Dermis blood vessel endothelial cell (primary cell): ENCODE measurements at regions not wholly inside any gene's neighbourhood (a gene's known extent, or its start where the extent isn't known, plus 50 kb on each side); places are given as distances from the start of the nearest gene placed in this dataset.
"Not testable (repeated sequence)": the region's sequence is repeated elsewhere in the genome, so short reads cannot be mapped to it uniquely, and the experiment has no call there.

ENCODE experiments used
- DNase-seq: peaks from one replicate; pipeline ENCODE4 v3.0.0; 2010

DNA sequence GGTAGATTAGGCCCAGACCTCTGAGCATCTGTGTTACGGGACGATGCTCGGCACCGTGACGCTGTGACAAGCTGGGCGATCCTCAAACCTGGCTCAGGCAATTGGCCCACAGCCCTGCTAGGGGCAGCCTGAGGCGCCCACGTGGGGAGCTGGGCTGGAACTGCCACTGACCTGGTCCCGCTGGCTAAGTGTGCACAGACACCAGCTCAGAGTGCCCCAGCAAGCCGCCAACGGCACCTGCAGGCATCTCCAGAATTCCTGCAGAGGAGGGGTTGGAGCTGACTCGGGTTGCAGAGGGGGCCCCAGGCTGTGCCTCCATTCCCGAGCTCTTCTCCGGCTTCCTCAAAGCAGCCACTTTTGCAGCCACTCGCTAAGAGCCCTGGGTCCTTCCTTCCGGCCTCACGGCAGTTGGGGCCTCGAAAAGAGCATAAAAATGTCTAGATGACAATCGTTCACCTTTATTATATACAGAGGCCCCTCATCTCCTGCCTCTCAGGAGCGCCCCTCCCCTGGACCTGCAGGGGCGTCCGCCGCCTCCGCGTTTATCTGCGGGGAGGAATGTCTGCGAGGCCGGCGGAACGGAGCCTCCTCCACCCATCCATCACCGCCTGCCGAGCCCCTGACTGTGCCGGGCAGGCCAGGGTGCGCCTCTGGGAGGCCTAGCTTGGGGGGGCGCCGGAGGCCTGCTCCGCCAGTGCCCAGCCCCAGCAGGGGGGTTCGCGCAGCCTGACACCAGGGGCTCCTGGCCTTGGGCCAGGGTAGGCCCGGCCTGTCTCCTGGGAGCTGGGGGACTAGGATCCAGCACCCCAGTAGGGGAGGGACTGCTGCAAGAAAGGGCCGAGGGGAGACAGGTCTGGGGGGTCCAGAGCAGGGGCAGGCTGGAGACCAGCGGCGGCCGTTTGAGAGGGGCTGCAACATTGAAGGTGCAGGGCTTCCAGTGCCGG, 144.9 kb downstream of the BARX1 start:
- DNase-seq, result no peak

DNA sequence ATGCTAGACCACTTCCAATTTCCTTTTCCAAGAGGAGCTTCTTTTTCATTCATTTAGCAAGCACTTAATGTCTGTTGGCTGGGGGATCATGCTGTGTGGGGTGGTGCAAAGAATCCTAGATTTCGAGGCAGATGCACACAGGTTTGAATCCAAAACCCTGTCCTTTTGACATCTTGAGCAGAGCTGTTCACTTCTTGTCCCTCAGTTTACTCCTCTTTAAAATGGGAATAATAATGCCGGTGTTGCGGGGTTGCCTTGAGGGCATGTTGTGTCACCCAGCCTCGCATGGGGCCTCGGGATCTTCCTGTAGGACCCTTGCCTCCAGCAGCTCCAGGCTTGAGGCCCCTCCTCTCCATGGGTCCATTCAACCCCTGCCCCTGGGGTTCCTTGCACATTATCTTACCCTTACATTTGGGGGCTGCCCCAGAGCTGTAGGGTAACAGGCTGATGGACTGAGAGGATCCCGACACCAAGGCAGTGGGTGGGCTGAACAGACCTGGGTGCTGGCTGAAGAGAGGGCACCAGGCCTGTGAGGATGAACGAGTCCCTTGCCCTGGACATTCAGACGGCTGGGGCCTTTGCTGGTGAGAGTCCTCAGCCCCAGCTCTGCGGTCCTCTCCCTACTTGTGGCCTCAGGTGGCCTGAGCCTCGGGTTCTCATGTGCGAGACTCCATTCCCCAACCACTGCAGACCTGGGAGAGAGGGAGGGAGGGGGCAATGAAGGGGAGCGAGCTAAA, 145.8 kb downstream of the BARX1 start:
- DNase-seq, result no peak

DNA sequence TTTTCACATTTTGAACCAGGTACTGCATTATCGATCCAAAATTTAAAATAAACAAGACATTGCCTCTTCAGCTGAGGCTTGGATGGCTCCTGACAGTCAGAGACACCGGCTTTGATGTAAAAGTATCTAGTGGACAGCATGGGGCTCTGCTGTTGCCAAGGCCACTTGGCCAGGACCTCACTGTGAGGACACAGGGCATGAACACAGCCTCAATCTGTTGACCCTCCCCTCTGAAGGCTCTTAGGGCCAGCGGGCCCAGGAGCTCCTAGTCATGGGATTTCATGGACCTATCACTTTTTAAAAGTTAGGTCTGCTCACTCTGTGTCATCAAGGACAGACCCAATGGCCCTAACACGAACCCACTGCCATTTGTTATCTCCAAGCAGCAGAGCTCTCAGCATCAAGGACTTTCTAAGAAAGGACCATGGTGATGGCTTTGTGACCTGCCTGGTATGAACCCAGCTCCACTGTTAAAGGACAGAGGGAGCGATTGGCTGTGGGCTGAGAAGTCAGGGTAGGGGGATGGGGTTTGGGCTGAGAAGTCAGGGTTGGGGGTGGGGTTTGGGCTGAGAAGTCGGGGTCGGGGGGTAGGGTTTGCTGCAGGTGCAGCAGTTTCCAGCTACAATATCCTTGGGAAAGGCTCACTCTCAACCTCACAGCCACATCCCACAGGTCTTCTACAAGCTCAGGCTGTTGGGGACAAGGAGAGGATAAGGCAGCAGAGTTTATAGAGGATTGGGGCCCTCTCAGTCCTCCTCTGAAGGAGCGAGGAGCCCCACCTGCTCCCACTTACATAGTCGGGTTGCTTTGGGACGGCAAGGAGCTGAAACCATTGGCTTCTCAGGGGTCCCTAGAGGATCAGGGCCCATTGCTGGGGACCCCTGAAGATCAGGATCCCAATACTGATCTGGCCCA, 146.8 kb downstream of the BARX1 start:
- DNase-seq, result no peak

DNA sequence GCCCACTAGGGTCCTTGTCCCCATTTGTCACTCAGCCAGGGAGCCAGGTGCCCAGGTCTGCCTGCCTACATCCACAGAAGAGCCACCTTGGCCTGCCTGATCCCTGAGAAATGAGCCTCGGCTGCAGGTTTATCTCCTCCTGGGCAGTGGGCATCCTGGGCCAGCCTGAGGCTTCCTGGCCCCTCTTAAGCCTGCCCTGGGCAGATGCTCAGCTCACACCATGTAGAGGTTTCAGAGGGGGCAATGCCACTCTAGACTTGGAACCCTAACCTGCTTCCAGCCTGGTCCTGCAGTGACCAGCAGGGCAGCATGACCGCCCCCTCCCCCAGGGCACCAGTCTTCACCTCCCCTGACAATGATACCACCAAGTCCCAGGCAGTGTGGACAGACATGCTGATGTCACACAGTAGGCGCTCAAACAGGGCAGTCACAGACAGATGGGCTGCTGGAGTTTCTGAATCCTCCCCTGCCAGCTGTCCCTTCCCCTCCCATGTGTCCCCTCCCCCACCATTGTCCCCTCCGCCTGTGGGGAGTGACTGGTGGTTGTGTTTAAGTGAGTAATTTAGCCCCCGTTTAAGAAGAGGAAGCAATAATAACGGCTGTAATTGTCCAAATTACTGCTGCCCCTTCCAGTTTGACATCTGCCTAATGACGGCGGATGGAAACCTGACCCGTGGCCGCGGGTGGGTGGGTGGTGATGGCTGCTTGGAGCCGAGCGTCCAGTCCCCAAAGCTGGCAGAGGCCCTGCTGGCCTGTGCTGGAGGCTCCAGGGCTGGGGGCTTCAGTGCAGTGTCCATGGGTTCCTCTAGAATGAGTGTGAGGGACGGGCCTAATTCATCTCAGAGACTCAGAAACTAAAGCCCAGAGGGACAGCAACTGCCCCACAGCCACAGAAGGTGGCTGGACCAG, 147.7 kb downstream of the BARX1 start:
- no peak for DNase-seq

DNA sequence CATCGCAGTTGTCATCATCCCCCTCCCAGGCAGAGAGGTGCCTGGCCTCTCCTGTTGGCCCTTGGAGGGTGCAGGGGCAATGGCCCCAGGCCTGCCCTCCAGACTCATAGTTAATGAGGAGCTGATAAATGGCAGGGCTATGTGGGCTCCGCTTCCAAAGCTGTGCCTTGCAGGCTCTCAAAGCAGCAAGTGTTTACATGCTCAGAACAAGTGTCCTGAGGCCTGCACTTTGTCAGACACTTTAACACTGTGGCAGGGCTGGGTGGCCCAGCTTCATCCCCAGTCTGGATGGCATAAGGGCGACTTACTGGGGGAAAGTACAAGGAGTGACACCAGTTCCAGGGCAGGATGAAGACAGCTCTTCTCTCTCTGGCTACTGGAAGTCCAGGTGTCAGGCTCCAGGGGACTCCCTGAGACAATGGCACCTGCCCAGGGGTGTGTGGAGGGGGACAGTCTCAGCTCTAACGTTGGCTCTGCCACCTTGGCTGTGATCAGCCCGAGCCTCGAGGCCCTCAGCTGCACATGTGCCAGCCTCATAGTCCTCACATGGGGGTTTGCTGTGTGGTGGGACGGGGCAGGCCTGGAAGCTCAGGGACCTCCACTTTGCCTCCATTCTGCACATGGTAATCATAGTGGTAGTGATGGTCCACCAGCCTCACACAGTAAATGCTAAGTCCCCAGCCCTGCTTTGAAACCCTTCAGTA, 153.4 kb downstream of the BARX1 start:
- no peak for DNase-seq

DNA sequence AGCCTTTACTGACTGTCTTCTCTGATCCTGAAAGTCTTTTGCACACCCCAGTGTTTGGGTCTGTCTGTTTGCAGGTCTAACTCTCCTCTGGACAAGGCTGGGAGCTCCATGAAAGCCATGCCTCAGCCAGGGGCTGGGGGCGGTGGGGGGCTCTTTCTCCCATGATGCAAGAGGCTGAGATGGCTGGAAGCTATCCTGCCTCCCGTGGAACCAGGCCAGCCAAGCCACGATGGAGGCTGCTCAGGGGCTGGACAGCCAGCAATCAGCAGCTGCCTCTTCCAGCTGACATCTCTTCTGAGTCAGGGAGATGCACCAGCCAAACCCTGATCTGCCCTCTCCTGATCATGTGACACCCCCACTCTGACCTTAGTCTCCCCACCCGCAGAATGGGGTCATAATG, 154.0 kb downstream of the BARX1 start:
- no peak for DNase-seq

DNA sequence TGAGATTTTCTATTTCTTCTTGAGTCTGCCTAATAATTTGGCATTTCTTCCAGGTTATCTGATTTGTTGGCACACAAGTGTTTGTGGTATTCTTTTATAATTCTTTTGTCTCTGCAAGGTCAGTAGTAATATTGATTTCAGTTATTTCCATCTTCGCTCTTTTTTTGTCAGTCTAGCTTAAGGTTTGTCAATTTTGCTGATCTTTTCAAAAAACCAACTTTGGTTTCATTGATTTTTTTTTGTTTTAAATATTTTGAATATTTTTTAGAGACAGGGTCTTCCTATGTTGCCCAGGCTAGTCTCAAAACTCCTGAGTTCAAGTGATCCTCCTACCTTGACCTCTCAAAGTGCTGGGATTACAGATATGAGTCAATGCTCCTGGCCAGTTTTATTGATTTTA, 162.8 kb downstream of the BARX1 start:
- DNase-seq, result no peak

DNA sequence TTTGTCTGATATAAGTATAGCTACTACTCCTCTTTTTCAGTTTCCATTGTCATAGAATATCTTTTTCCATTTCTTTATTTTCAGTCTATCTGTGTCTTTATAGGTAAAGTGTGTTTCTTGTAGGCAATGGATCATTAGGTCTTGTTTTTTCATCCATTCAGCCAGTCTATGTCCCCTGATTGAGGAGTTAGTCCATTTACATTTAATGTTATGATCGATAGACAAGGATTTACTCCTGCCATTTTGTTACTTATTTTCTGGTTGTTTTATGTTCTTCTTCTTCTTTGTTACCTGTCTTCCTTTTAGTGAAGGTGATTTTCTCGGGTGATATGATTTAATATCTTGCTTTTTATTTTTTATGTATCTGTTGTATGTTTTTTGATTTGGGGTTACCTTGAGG, 169.0 kb downstream of the BARX1 start:
- no peak for DNase-seq

DNA sequence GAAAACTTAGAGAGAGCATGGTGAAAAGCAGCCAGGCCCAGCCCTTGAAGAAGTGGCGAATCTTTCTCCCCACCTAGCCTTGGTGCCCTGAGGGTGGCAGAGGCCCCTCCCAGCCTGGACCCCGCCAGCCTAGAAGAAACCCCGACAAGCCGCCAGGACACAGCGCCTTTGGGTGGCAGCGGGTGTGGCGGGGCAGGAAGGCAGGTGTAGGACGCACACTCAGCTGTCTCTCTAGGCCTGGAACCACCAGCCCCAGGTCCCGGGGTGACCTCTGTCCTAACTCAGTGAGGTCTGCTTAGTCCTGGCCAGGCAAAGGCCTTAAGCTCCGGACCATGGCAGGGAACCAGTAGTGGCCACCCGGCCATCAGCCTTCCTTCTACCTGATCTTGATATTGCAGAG, 178.3 kb downstream of the BARX1 start:
- DNase-seq, result no peak

DNA sequence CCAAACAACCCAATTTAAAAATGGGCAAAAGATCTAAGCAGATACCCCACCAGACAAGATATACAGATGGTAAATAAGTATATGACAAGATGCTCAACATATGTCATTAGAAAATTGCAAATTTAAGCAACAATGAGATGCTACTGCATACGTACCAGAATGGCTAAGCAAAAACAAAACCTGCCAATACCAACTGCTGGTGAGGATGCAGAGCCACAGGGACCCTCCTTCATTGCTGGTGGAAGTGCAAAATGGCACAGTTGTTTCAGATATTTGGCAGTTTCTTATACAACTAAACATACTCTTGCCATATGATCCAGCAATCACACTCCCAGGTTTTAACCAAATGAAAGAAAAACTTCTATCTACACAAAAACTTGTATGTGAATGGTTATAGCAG, 178.9 kb downstream of the BARX1 start:
- DNase-seq, result no peak

DNA sequence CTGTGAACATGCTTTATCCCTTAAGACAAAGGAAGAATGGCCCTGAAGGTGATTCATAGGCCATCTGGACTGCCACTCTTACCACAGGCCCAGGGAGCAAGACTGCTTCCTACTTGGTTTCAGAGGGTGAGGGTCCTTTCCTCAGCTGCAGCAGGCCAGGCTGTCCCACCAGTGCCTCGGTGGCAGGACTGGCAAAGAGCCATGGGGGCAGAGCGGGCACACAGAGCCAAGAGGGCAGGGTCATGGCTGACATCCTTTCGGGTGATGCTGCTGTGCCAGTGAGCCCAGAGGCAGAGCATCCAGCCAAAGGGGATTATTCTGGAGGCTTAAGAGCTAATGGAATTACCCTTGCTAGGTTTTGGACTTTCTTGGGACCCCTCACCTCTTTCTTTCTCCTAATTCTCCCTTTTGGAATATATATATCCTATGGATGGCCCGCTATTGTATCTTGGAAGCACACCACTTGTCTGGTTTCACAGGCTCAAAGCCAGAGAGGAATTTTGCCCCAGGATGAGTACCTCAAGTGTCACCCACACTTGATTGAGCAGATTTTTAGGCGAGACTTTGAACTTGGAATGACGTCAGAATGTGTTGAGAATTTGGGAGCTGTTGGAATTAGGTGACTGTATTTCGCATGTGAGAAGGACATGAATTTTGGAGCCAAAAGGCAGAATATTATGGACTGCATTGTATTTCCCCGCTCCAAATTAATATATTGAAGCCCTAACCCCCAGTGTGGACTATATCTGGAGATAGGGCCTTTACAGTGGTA, 180.6 kb downstream of the BARX1 start:
- no peak for DNase-seq

DNA sequence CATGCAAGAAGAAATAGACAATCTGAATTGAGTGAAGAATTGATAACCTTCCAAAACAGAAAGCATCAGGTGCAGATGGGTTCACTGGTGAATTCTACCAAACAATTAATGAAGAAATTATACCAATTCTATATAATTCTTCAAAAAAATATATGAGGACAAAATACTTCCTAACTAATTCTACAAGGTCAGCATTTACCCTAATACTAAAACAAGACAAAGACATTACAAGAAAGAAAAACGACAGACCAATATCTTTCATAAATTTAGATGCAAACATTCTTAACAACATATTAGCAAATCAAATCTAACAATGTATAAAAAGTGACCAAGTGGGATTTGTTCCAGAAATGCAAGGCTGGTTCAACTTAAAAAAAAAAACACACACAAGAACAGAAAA, 183.9 kb downstream of the BARX1 start:
- no peak for DNase-seq

DNA sequence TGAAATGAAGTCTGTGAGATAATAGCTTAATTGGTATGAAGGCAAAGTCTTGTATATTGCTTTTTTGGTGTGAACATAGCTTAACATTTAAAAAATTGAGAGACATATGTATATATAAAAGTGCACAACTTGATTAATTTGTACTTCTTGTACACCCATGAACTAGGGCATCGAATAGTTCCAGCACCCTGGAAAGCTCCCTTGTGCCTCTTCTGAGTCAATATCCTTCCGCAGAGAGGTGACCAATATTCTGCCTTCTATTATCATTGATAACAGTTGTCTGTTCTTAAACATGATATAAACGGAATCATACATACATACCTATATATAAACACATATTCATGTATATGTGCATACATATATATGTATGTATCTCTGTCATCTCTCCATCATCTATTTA, 185.4 kb downstream of the PHF2 start:
- DNase-seq, result no peak

DNA sequence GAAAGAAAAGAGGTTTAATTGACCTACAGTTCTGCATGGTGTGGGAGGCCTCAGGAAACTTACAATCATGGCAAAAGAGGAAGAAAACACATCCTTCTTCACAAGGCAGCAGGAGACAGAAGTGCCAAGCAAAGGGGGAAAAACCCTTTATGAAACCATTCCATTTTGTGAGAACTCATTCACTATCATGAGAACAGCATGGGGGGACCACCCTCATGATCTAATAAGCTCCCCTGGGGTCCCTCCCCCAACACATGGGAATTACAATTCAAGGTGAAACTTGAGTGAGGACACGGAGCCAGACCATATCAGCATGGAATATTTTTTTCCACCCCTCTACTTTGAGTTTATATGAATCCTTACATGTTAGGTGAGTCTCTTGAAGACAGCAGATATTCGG, 173.7 kb downstream of the PHF2 start:
- no peak for DNase-seq

DNA sequence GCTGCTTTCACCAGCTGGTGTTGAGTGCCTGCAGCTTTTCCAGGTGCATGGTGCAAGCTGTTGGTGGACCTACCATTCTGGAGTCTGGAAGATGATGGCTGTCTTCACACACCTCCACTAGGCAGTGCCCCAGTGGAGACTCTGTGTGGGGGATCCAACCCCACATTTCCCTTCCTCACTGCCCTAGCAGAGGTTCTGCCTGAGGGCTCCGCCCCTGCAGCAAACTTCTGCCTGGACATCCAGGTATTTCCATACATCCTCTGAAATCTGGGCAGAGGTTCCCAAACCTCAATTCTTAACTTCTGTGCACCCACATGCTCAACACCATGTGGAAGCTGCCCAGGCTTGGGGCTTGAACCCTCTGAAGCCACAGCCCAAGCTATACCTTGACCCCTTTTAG, 172.4 kb downstream of the PHF2 start:
- not testable (repeated sequence) for DNase-seq

DNA sequence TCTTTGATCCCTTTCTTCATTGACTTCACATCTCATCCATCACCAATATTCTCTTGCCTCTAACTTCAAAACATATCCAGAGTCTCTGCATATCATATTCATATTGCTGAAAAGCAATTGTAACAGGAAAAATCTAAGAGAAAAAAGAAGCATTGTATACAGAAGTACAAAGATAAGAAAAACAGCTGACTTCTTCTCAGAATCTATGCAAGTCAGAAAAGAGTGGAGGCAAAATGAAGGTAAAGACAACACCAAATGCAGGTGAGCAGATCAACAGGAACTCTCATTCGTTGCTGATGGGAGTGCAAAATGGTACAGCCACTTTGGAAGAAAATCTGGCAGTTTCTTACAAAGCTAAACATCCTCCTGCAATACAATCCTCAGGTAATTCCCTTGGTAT, 155.6 kb downstream of the PHF2 start:
- DNase-seq, result no peak

DNA sequence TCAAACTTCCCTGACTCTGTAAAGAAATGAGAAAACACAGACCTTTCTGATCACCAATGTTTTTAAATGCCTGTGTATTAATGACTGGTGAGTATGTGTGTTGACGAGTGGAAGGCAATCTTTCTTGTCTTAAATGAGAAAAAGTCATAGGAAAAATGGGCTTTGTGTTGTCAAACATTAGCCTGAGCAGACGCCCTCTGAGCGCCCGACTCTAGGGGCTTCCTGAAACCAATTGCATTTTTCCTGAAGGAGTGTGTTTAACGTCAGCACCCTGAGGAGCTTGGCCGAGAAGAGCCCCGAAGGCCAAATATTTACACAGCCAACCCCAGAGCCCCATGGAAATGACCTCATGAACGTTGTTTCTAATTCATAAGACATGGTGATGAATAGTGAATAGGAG, 154.3 kb downstream of the PHF2 start:
- no peak for DNase-seq

DNA sequence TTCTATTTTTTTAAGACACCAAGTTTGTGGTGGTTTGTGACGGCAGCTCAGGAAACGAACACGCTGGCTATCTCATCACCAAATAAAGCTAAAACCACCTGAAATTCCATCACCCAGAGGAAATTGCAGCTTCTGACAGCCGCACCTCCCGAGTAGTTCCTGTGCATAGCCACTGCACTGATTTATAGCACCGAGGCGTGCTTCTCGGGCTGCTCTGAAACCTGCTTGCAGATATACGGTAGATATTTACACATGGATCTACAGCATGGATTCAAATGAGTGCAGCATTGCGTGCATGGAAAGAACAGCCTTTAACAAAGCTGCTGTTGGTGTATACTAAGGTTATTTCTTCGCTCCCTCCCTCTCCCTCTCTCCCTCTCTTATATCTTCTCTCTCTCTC, 153.8 kb downstream of the PHF2 start:
- DNase-seq, result no peak
